ENCODE measurements at regions not wholly inside any gene's neighbourhood (a gene's known extent, or its start where the extent isn't known, plus 50 kb on each side); places are given as distances from the start of the nearest gene placed in this dataset.

DNA sequence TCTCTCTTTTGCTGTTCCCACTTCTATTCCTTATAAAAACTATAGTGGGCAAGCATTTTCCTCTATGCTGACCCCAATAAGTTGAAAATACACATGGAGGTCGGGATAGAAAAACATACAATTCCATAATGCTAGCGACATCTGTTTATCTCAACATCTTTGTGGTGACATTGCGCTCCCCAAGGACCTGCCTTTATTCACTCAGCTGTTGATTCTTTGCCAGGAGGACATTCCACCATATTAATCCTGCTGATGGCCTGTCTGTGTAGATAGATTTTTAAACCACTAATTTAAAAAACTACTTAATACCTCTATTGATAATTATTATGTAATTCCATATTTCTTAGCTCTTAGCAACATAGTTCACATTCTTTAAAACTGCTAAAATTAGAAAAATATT lies 555.3 kb upstream of the MAP3K7 start:
- no peak for TF ChIP-seq POLR2AphosphoS5 (IDR thresholded peaks at IDR 0.05; ENCODE audit: insufficient read depth in 1 of 2, low read depth in 1 of 2)
- TF ChIP-seq, protein P1, sequence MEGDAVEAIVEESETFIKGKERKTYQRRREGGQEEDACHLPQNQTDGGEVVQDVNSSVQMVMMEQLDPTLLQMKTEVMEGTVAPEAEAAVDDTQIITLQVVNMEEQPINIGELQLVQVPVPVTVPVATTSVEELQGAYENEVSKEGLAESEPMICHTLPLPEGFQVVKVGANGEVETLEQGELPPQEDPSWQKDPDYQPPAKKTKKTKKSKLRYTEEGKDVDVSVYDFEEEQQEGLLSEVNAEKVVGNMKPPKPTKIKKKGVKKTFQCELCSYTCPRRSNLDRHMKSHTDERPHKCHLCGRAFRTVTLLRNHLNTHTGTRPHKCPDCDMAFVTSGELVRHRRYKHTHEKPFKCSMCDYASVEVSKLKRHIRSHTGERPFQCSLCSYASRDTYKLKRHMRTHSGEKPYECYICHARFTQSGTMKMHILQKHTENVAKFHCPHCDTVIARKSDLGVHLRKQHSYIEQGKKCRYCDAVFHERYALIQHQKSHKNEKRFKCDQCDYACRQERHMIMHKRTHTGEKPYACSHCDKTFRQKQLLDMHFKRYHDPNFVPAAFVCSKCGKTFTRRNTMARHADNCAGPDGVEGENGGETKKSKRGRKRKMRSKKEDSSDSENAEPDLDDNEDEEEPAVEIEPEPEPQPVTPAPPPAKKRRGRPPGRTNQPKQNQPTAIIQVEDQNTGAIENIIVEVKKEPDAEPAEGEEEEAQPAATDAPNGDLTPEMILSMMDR (IDR thresholded peaks at IDR 0.05): no peak
